ENCODE measurements at regions not wholly inside any gene's neighbourhood (a gene's known extent, or its start where the extent isn't known, plus 50 kb on each side); places are given as distances from the start of the nearest gene placed in this dataset.

- Histone ChIP-seq H3K27me3 (ENCODE audit: control insufficient read depth, insufficient read depth, low read length) (no peaks in the 10 kb centered on the region), H3K27ac (ENCODE audit: low read depth, low read length) (no peak overlapping the region), H3K4me1 (ENCODE audit: control insufficient read depth, insufficient read depth, low read length) (peaks cover 2% of the 10 kb centered on the region), H3K9me3 (ENCODE audit: control insufficient read depth, insufficient read depth, low read length) (peaks cover 3% of the 10 kb centered on the region), H3K36me3 (ENCODE audit: control insufficient read depth, insufficient read depth, low read length) (no peaks in the 10 kb centered on the region), H3K4me3 (ENCODE audit: low read depth, low read length) (no peak overlapping the region)
- DNase-seq (ENCODE audit: low read depth in 4 of 6, low spot score in 6 of 6) = no peak
Observed at GRCh38 chr6:131510591-131510990, 62.4 kb upstream of the ARG1 start.

- Histone ChIP-seq H3K4me3 (ENCODE audit: low read depth, low read length) (no peak overlapping the region), H3K9me3 (ENCODE audit: control insufficient read depth, insufficient read depth, low read length) (peaks cover 4% of the 10 kb centered on the region), H3K4me1 (ENCODE audit: control insufficient read depth, insufficient read depth, low read length) (no peaks in the 10 kb centered on the region), H3K36me3 (ENCODE audit: control insufficient read depth, insufficient read depth, low read length) (no peaks in the 10 kb centered on the region), H3K27me3 (ENCODE audit: control insufficient read depth, insufficient read depth, low read length) (no peaks in the 10 kb centered on the region), H3K27ac (ENCODE audit: low read depth, low read length) (no peak overlapping the region)
- WGBS (ENCODE audit: insufficient coverage) = 83% methylated on average over 1 of the region's 2 CpGs
- peak in 1 of 6 donors; percentile 5 for DNase-seq (ENCODE audit: low read depth in 4 of 6, low spot score in 6 of 6)
Observed at GRCh38 chr6:131519670-131520436, 53.2 kb upstream of the ARG1 start.
